ENCODE measurements at regions not wholly inside any gene's neighbourhood (a gene's known extent, or its start where the extent isn't known, plus 50 kb on each side); places are given as distances from the start of the nearest gene placed in this dataset.

GRCh38 chr18:40529478-40529877 is 1425.6 kb upstream of the PIK3C3 start:
- no peaks in the 10 kb centered on the region for H3K9me3 ChIP-seq
- no peaks in the 10 kb centered on the region for H3K27me3 ChIP-seq
- DNase-seq, result no peak
- H3K4me1 ChIP-seq, result no peaks in the 10 kb centered on the region
- WGBS, 4 donors, result 32 to 80% (median 42%) methylated on average over 1 of the region's 1 CpG
- ATAC-seq, result no peak
- no peak overlapping the region for H3K27ac ChIP-seq
- H3K4me3 ChIP-seq, result no peak overlapping the region
- no peaks in the 10 kb centered on the region for H3K36me3 ChIP-seq
- intact Hi-C loops (cut with DNase I), result no loop called here
- no peak for TF ChIP-seq CTCF (IDR thresholded peaks at IDR 0.05)
- no peak for TF ChIP-seq POLR2A (IDR thresholded peaks at IDR 0.05)

- Histone ChIP-seq H3K36me3 (no peaks in the 10 kb centered on the region), H3K27ac (no peak overlapping the region), H3K4me1 (no peaks in the 10 kb centered on the region), H3K4me3 (no peak overlapping the region), H3K9me3 (no peaks in the 10 kb centered on the region), H3K27me3 (no peaks in the 10 kb centered on the region)
- intact Hi-C loops (cut with DNase I), result no loop called here
- ATAC-seq (no peak), DNase-seq (no peak)
- 57 to 76% (median 61%) methylated on average over 1 of the region's 1 CpG for WGBS, 4 donors
- no peak for TF ChIP-seq POLR2A (IDR thresholded peaks at IDR 0.05)
- TF ChIP-seq CTCF (IDR thresholded peaks at IDR 0.05), result no peak
These were observed 1430.2 kb upstream of the PIK3C3 start for GRCh38 chr18:40524881-40525280.

GRCh38 chr18:40523287-40523686 is 1431.7 kb upstream of the PIK3C3 start:
- H3K4me3 ChIP-seq, result no peak overlapping the region
- no peak for TF ChIP-seq POLR2A (IDR thresholded peaks at IDR 0.05)
- no peak for TF ChIP-seq CTCF (IDR thresholded peaks at IDR 0.05)
- H3K9me3 ChIP-seq, result no peaks in the 10 kb centered on the region
- no peaks in the 10 kb centered on the region for H3K27me3 ChIP-seq
- intact Hi-C loops (cut with DNase I), result no loop called here
- DNase-seq, result no peak
- H3K4me1 ChIP-seq, result no peaks in the 10 kb centered on the region
- no peak overlapping the region for H3K27ac ChIP-seq
- no peaks in the 10 kb centered on the region for H3K36me3 ChIP-seq
- no peak for ATAC-seq
- 94 to 100% (median 97%) methylated on average over 1 of the region's 1 CpG for WGBS, 4 donors

- Histone ChIP-seq H3K4me3 (no peak overlapping the region), H3K36me3 (no peaks in the 10 kb centered on the region), H3K4me1 (no peaks in the 10 kb centered on the region), H3K9me3 (peaks cover 0 to 3% (median 0%) of the 10 kb centered on the region in 12 donors), H3K27me3 (no peaks in the 10 kb centered on the region), H3K27ac (no peak overlapping the region)
- TF ChIP-seq CTCF (IDR thresholded peaks at IDR 0.05) (no peak), POLR2A (IDR thresholded peaks at IDR 0.05) (no peak)
- intact Hi-C loops (cut with DNase I), result no loop called here
- 47 to 75% (median 61%) methylated on average over 1 of the region's 1 CpG for WGBS, 4 donors
- ATAC-seq, result no peak
- no peak for DNase-seq
These were observed 1454.0 kb upstream of the PIK3C3 start for GRCh38 chr18:40501026-40501425.
